ENCODE measurements at regions not wholly inside any gene's neighbourhood (a gene's known extent, or its start where the extent isn't known, plus 50 kb on each side); places are given as distances from the start of the nearest gene placed in this dataset.

DNA sequence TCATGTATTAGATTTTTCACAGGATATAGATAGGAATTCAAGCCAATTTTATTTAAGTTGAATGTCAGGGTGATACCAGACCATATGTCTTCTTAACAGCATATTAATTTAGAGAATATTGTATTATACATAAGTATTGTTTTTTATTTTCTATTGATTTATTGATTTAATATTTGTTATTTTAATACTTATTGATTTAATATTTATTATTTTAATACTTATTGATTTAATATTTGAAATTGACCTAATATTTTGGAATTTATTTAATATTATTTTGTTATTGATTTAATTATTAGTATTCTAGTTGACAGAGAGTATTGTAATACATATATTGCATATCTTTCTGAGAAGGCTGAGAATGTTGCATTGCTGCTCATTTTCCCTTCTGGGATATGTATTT, 1411.8 kb upstream of the ACO1 start:
- DNase-seq (ENCODE audit: low read depth, low spot score): no peak
- Histone ChIP-seq H3K4me2 (ENCODE audit: low read length) (no peak overlapping the region), H3K27ac (ENCODE audit: low read depth, low read length) (no peak overlapping the region), H3K36me3 (ENCODE audit: control insufficient read depth in 1 of 2, insufficient read depth in 2 of 2, low read length in 2 of 2) (no peaks in the 10 kb centered on the region), H3K9me2 (ENCODE audit: insufficient read depth) (no peaks in the 10 kb centered on the region), H2AFZ (ENCODE audit: low read depth, low read length, poor library complexity, severe bottlenecking) (no peak overlapping the region), H3K27me3 (ENCODE audit: insufficient read depth, low read length) (no peaks in the 10 kb centered on the region), H3K4me1 (ENCODE audit: control insufficient read depth in 1 of 2, insufficient read depth in 2 of 2, low read length in 2 of 2) (no peaks in the 10 kb centered on the region), H3K4me3 (replicated peaks in 1 of 2; ENCODE audit: low read depth in 1 of 2, low read length in 2 of 2) (no peak overlapping the region), H3K79me2 (ENCODE audit: insufficient read depth, low read length) (no peaks in the 10 kb centered on the region), H3K9me3 (ENCODE audit: control insufficient read depth in 1 of 2, insufficient read depth in 1 of 2, low read depth in 1 of 2, low read length in 2 of 2) (no peaks in the 10 kb centered on the region), H4K20me1 (ENCODE audit: insufficient read depth) (no peaks in the 10 kb centered on the region), H3K9ac (ENCODE audit: low read length) (no peak overlapping the region)
- no peak for ATAC-seq
- intact Hi-C loops (cut with micrococcal nuclease): no loop called here
- ChIA-PET RAD21 (ENCODE audit: low non-redundant PET in 1 of 2, low total read pairs in 2 of 2, uncharacterized antibody in 2 of 2, unreplicated experiment in 2 of 2) (no interaction called here), POLR2A (no interaction called here), CTCF (no interaction called here)
- BruUV-seq (replicated peaks): no TSS peak
- TF ChIP-seq, protein P1, sequence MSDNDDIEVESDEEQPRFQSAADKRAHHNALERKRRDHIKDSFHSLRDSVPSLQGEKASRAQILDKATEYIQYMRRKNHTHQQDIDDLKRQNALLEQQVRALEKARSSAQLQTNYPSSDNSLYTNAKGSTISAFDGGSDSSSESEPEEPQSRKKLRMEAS (IDR thresholded peaks at IDR 0.05): no peak
- TF ChIP-seq, protein P2, sequence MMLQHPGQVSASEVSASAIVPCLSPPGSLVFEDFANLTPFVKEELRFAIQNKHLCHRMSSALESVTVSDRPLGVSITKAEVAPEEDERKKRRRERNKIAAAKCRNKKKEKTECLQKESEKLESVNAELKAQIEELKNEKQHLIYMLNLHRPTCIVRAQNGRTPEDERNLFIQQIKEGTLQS (IDR thresholded peaks at IDR 0.05): no peak
- TF ChIP-seq, protein P3, sequence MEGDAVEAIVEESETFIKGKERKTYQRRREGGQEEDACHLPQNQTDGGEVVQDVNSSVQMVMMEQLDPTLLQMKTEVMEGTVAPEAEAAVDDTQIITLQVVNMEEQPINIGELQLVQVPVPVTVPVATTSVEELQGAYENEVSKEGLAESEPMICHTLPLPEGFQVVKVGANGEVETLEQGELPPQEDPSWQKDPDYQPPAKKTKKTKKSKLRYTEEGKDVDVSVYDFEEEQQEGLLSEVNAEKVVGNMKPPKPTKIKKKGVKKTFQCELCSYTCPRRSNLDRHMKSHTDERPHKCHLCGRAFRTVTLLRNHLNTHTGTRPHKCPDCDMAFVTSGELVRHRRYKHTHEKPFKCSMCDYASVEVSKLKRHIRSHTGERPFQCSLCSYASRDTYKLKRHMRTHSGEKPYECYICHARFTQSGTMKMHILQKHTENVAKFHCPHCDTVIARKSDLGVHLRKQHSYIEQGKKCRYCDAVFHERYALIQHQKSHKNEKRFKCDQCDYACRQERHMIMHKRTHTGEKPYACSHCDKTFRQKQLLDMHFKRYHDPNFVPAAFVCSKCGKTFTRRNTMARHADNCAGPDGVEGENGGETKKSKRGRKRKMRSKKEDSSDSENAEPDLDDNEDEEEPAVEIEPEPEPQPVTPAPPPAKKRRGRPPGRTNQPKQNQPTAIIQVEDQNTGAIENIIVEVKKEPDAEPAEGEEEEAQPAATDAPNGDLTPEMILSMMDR (IDR thresholded peaks at IDR 0.05 in 2 of 3, conservative IDR thresholded peaks at IDR 0.05 in 1 of 3; ENCODE audit: borderline replicate concordance in 1 of 3, insufficient read depth in 1 of 3, low read depth in 2 of 3, low read length in 2 of 3): no peak
- TF ChIP-seq, protein P4, sequence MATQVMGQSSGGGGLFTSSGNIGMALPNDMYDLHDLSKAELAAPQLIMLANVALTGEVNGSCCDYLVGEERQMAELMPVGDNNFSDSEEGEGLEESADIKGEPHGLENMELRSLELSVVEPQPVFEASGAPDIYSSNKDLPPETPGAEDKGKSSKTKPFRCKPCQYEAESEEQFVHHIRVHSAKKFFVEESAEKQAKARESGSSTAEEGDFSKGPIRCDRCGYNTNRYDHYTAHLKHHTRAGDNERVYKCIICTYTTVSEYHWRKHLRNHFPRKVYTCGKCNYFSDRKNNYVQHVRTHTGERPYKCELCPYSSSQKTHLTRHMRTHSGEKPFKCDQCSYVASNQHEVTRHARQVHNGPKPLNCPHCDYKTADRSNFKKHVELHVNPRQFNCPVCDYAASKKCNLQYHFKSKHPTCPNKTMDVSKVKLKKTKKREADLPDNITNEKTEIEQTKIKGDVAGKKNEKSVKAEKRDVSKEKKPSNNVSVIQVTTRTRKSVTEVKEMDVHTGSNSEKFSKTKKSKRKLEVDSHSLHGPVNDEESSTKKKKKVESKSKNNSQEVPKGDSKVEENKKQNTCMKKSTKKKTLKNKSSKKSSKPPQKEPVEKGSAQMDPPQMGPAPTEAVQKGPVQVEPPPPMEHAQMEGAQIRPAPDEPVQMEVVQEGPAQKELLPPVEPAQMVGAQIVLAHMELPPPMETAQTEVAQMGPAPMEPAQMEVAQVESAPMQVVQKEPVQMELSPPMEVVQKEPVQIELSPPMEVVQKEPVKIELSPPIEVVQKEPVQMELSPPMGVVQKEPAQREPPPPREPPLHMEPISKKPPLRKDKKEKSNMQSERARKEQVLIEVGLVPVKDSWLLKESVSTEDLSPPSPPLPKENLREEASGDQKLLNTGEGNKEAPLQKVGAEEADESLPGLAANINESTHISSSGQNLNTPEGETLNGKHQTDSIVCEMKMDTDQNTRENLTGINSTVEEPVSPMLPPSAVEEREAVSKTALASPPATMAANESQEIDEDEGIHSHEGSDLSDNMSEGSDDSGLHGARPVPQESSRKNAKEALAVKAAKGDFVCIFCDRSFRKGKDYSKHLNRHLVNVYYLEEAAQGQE (IDR thresholded peaks at IDR 0.05; ENCODE audit: low read depth): no peak
- TF ChIP-seq ELF1 (IDR thresholded peaks at IDR 0.05; ENCODE audit: borderline replicate concordance, low read depth): no peak
- no peak for TF ChIP-seq POLR2AphosphoS5 (IDR thresholded peaks at IDR 0.05; ENCODE audit: low read depth, low read length)
- no peak for TF ChIP-seq ZFX (IDR thresholded peaks at IDR 0.05)
- no peak for TF ChIP-seq CEBPB (IDR thresholded peaks at IDR 0.05; ENCODE audit: low read depth)
- TF ChIP-seq SIN3A (IDR thresholded peaks at IDR 0.05; ENCODE audit: low read depth): no peak
- TF ChIP-seq TCF7L2 (IDR thresholded peaks at IDR 0.05; ENCODE audit: borderline replicate concordance, extremely low read depth, insufficient read depth, insufficient read length): no peak
- no peak for TF ChIP-seq SRF (IDR thresholded peaks at IDR 0.05; ENCODE audit: low read depth)
- TF ChIP-seq EGR1 (IDR thresholded peaks at IDR 0.05; ENCODE audit: low read depth): no peak
